ENCODE measurements at regions not wholly inside any gene's neighbourhood (a gene's known extent, or its start where the extent isn't known, plus 50 kb on each side); places are given as distances from the start of the nearest gene placed in this dataset.

- POLR2A ChIA-PET (ENCODE audit: unreplicated experiment) = no interaction called here
- TF ChIP-seq BHLHE40 (IDR thresholded peaks at IDR 0.05; ENCODE audit: low read depth, low read length) (no peak), MXI1 (IDR thresholded peaks at IDR 0.05; ENCODE audit: borderline replicate concordance, low read depth, low read length) (no peak), RCOR1 (IDR thresholded peaks at IDR 0.05; ENCODE audit: insufficient replicate concordance, low read length) (no peak), MAZ (IDR thresholded peaks at IDR 0.05; ENCODE audit: borderline replicate concordance, low read depth, low read length) (no peak)
Observed at GRCh38 chr6:147691446-147691845, 183.0 kb downstream of the SAMD5 start.

More at GRCh38 chr6:147691446-147691845, 183.0 kb downstream of the SAMD5 start:
- Histone ChIP-seq H3K4me2 (ENCODE audit: low read depth, low read length) (no peak overlapping the region), H3K4me3 (ENCODE audit: insufficient read depth, low read depth, low read length) (no peak overlapping the region), H3K9ac (ENCODE audit: low read depth, low read length) (no peak overlapping the region), H3K4me1 (ENCODE audit: control insufficient read depth, insufficient read depth, low read length) (no peaks in the 10 kb centered on the region; the same call in 1 of the 2 replicates), H2AK9ac (replicated peaks; ENCODE audit: low read depth, low read length, poor library complexity) (no peak overlapping the region), H3K27ac (ENCODE audit: insufficient read depth, low read length) (no peak overlapping the region), H2BK5ac (ENCODE audit: low read depth, low read length, poor library complexity, severe bottlenecking) (no peak overlapping the region), H3K36me3 (ENCODE audit: control insufficient read depth, insufficient read depth, low read length) (no peaks in the 10 kb centered on the region), H4K8ac (ENCODE audit: low read depth in 2 of 2, low read length in 2 of 2) (no peak overlapping the region), H2BK20ac (ENCODE audit: low read depth, low read length) (no peak overlapping the region), H2AFZ (replicated peaks; ENCODE audit: low read length, poor library complexity) (no peak overlapping the region), H3K27me3 (ENCODE audit: control insufficient read depth, insufficient read depth, low read length) (no peaks in the 10 kb centered on the region), H3K14ac (replicated peaks; ENCODE audit: low read depth, low read length) (no peak overlapping the region), H2BK120ac (ENCODE audit: low read depth, low read length) (no peak overlapping the region), H4K20me1 (ENCODE audit: insufficient read depth, low read length) (no peaks in the 10 kb centered on the region), H3K9me1 (ENCODE audit: insufficient read depth, low read length) (no peaks in the 10 kb centered on the region), H4K91ac (ENCODE audit: insufficient read depth, low read depth, low read length) (no peak overlapping the region), H2AK5ac (ENCODE audit: low read depth, low read length) (no peak overlapping the region), H3K9me3 (ENCODE audit: control insufficient read depth, insufficient read depth, low read length) (no peaks in the 10 kb centered on the region), H3K23ac (ENCODE audit: low read depth, low read length) (no peak overlapping the region), H4K5ac (ENCODE audit: low read depth, low read length) (no peak overlapping the region), H2BK15ac (ENCODE audit: low read depth, low read length) (no peak overlapping the region), H3K4ac (ENCODE audit: low read depth, low read length) (no peak overlapping the region), H3K79me1 (ENCODE audit: low read depth in 1 of 2, low read length in 2 of 2) (no peaks in the 10 kb centered on the region), H3K18ac (ENCODE audit: low read depth, low read length) (no peak overlapping the region), H3K56ac (ENCODE audit: extremely low read depth, insufficient read depth, low read length) (no peak overlapping the region)
- WGBS, 2 experiments (ENCODE audit: extremely low coverage in 2 of 2, insufficient read length in 1 of 2) = no CpG with 5 or more reads among the region's 2 CpGs
- dilution Hi-C loops (cut with HindIII; ENCODE audit: low sequenced_read_pairs, unreplicated experiment) (no loop called here), intact Hi-C loops (cut with micrococcal nuclease) (no loop called here), in situ Hi-C loops (cut with MboI; ENCODE audit: low sequenced_read_pairs) (no loop called here)
- BruUV-seq (replicated peaks) = no TSS peak
- DNase-seq = no peak
- ATAC-seq (ENCODE audit: low read depth) = no peak
- CTCF ChIA-PET = interaction anchor here (0.6 kb wide), 1 partner anchor 59 kb away, joined by 3 read pairs; no protein-coding TSS in a partner anchor

All from IMR-90 (cell line).